ENCODE measurements at regions not wholly inside any gene's neighbourhood (a gene's known extent, or its start where the extent isn't known, plus 50 kb on each side); places are given as distances from the start of the nearest gene placed in this dataset.

DNA sequence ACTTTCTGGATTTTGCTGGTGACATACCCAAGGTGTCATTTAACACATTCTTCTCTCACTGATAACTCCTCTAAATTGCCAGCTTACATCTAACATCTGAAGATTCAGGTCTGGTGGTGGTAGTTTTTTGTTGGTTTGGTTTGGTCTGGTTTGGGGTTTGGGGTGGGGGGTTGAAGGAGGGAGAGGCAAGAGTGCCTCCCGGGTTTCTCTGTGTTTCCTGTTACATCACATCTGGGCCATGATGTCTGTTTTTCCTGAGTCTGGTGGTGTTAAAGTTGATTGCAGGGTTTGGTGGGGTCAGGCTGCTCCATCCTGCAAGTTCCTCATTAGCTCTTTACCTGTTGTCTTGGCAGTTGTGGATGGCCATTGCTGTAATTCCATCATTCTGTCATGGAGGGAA lies 155.8 kb upstream of the UBL3 start:
- Histone ChIP-seq H2AFZ (no peak overlapping the region), H3K4me3 (no peak overlapping the region), H3K79me2 (ENCODE audit: low read depth) (no peaks in the 10 kb centered on the region), H3K9me3 (ENCODE audit: insufficient read depth, low read depth) (no peaks in the 10 kb centered on the region), H3K27ac (no peak overlapping the region), H3K27me3 (ENCODE audit: insufficient read depth, low read depth) (no peaks in the 10 kb centered on the region), H3K4me1 (replicated peaks; ENCODE audit: insufficient read depth) (peaks cover 12% of the 10 kb centered on the region), H3K36me3 (ENCODE audit: low read depth) (no peaks in the 10 kb centered on the region), H4K20me1 (ENCODE audit: insufficient read depth) (no peaks in the 10 kb centered on the region), H3K4me2 (no peak overlapping the region), H3F3A (ENCODE audit: insufficient read depth, low read depth) (peaks cover 11% of the 10 kb centered on the region), H3K9me2 (ENCODE audit: insufficient read depth) (no peaks in the 10 kb centered on the region)
- no peak for DNase-seq
- POLR2A ChIA-PET (ENCODE audit: unreplicated experiment): no interaction called here
- BruUV-seq (replicated peaks): no TSS peak
- CTCF ChIA-PET: no interaction called here
- intact Hi-C loops (cut with micrococcal nuclease; ENCODE audit: unreplicated experiment): no loop called here
- TF ChIP-seq, protein P1, sequence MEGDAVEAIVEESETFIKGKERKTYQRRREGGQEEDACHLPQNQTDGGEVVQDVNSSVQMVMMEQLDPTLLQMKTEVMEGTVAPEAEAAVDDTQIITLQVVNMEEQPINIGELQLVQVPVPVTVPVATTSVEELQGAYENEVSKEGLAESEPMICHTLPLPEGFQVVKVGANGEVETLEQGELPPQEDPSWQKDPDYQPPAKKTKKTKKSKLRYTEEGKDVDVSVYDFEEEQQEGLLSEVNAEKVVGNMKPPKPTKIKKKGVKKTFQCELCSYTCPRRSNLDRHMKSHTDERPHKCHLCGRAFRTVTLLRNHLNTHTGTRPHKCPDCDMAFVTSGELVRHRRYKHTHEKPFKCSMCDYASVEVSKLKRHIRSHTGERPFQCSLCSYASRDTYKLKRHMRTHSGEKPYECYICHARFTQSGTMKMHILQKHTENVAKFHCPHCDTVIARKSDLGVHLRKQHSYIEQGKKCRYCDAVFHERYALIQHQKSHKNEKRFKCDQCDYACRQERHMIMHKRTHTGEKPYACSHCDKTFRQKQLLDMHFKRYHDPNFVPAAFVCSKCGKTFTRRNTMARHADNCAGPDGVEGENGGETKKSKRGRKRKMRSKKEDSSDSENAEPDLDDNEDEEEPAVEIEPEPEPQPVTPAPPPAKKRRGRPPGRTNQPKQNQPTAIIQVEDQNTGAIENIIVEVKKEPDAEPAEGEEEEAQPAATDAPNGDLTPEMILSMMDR (conservative IDR thresholded peaks at IDR 0.05): no peak
- no peak for TF ChIP-seq EZH2 (IDR thresholded peaks at IDR 0.05; ENCODE audit: low read depth)

DNA sequence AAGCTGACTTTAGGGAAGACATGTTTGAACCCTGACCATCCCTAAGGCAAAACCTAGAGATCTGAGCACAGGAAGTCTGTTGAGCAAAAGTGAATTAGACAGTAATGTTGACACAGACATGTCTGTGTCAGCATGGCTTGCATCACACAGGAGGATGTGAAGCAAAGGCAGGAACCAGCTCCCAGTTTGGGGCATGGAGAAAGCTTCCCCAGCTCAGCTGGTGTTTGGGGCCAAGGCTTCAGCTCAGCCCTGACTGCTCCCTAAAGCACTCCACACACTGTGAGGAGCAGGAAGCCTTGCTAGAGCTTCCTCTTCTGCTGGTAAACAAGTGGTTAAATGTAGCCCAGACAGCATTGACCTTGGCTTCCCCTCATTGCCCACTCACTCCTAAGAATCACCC lies 153.8 kb upstream of the UBL3 start:
- H3K27me3 ChIP-seq (ENCODE audit: insufficient read depth, low read depth): no peaks in the 10 kb centered on the region
- peaks cover 12% of the 10 kb centered on the region for H3K4me1 ChIP-seq (replicated peaks; ENCODE audit: insufficient read depth)
- H3K4me2 ChIP-seq: no peak overlapping the region
- no peaks in the 10 kb centered on the region for H4K20me1 ChIP-seq (ENCODE audit: insufficient read depth)
- H3K27ac ChIP-seq: no peak overlapping the region
- intact Hi-C loops (cut with micrococcal nuclease; ENCODE audit: unreplicated experiment): loop anchor here (5.0 kb wide), 1 partner anchor 77 kb away; no protein-coding TSS in a partner anchor
- H3K36me3 ChIP-seq (ENCODE audit: low read depth): no peaks in the 10 kb centered on the region
- no peak overlapping the region for H2AFZ ChIP-seq
- H3F3A ChIP-seq (ENCODE audit: insufficient read depth, low read depth): peaks cover 11% of the 10 kb centered on the region
- H3K79me2 ChIP-seq (ENCODE audit: low read depth): no peaks in the 10 kb centered on the region
- CTCF ChIA-PET: no interaction called here
- DNase-seq: no peak
- no peak overlapping the region for H3K4me3 ChIP-seq
- BruUV-seq (replicated peaks): no TSS peak
- no peaks in the 10 kb centered on the region for H3K9me3 ChIP-seq (ENCODE audit: insufficient read depth, low read depth)
- H3K9me2 ChIP-seq (ENCODE audit: insufficient read depth): no peaks in the 10 kb centered on the region
- no peak for TF ChIP-seq EZH2 (IDR thresholded peaks at IDR 0.05; ENCODE audit: low read depth)
- TF ChIP-seq, protein P1 (conservative IDR thresholded peaks at IDR 0.05): no peak
- POLR2A ChIA-PET (ENCODE audit: unreplicated experiment): no interaction called here

DNA sequence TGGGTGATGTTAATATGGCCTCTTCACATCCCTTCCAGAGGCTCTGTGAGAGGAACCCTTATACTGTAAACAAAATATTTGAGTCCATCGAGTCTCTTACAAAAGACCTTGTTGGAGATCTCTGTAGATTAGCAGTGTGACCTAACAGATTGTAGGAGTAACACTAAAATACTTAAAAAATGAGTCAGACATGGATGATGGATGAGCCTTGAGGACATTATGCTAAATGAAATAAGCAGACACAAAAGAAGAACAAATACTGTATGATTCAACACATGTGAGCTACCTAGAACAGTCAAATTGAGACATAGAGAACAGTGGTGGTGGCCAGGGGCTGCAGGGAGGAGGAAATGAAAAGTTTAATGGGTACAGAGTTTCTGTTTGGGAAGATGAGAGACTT lies 152.2 kb upstream of the UBL3 start:
- no peaks in the 10 kb centered on the region for H3K27me3 ChIP-seq (ENCODE audit: insufficient read depth, low read depth)
- H3K4me2 ChIP-seq: peak overlapping the region; percentile 7; the same call in 1 of the 2 replicates
- intact Hi-C loops (cut with micrococcal nuclease; ENCODE audit: unreplicated experiment): loop anchor here (5.0 kb wide), 1 partner anchor 75 kb away; no protein-coding TSS in a partner anchor
- POLR2A ChIA-PET (ENCODE audit: unreplicated experiment): interaction anchor here (0.6 kb wide), 2 partner anchors 21 to 249 kb away, joined by 4 to 5 read pairs; no protein-coding TSS in a partner anchor
- peak; percentile 17 to 98 for DNase-seq
- H3K79me2 ChIP-seq (ENCODE audit: low read depth): no peaks in the 10 kb centered on the region
- no peaks in the 10 kb centered on the region for H4K20me1 ChIP-seq (ENCODE audit: insufficient read depth)
- no peaks in the 10 kb centered on the region for H3K9me3 ChIP-seq (ENCODE audit: insufficient read depth, low read depth)
- peak overlapping the region; percentile 12; the same call in 1 of the 2 replicates for H3K27ac ChIP-seq
- H3F3A ChIP-seq (ENCODE audit: insufficient read depth, low read depth): peaks cover 11% of the 10 kb centered on the region
- H3K4me3 ChIP-seq: no peak overlapping the region
- TF ChIP-seq, protein P1 (conservative IDR thresholded peaks at IDR 0.05): no peak
- no peak for TF ChIP-seq EZH2 (IDR thresholded peaks at IDR 0.05; ENCODE audit: low read depth)
- no peaks in the 10 kb centered on the region for H3K36me3 ChIP-seq (ENCODE audit: low read depth)
- no peak overlapping the region for H2AFZ ChIP-seq
- peaks cover 12% of the 10 kb centered on the region for H3K4me1 ChIP-seq (replicated peaks; ENCODE audit: insufficient read depth)
- no TSS peak for BruUV-seq (replicated peaks)
- CTCF ChIA-PET: interaction anchor here (0.6 kb wide), 1 partner anchor 78 kb away, joined by 4 read pairs; no protein-coding TSS in a partner anchor
- no peaks in the 10 kb centered on the region for H3K9me2 ChIP-seq (ENCODE audit: insufficient read depth)

Data from PC-9 (cell line).